Common myeloid progenitor, CD34-positive (primary cell): ENCODE measurements at regions not wholly inside any gene's neighbourhood (a gene's known extent, or its start where the extent isn't known, plus 50 kb on each side); places are given as distances from the start of the nearest gene placed in this dataset.

Experiments used
- CTCF ChIA-PET: fragments of 350-600 bp; sonication (Branson Sonifier 250); formaldehyde crosslinking; loops from one replicate; lab custom pipeline; 2021; ENCODE audit warnings: antibody characterized with exemption; lab: Charles Lee
- POLR2A ChIA-PET: fragments of 350-600 bp; sonication (Branson Sonifier 250); formaldehyde crosslinking; loops from one replicate; lab custom pipeline; 2021; ENCODE audit warnings: antibody characterized with exemption; lab: Charles Lee
- DNase-seq, 3 donors: peaks; one replicate each; pipeline versions ENCODE4 v3.0.0 to v3.0.0-alpha.2; 2013
- H3K27ac ChIP-seq, 2 experiments: 1 replicate in 1 of 2; 2 replicates in 1 of 2; pipeline ENCODE4 v1.7.0; 2013; ENCODE audit warnings: inconsistent platforms in 2 of 2, low read length in 2 of 2, mild to moderate bottlenecking in 2 of 2, low read depth in 1 of 2, moderate library complexity in 1 of 2; ENCODE audit not compliant: severe bottlenecking in 2 of 2, insufficient read depth in 1 of 2, poor library complexity in 1 of 2
- H3K27me3 ChIP-seq, 5 experiments: replicated peaks in 2 of 5; 1 replicate in 3 of 5; 2 replicates in 2 of 5; pipeline versions ENCODE4 v1.6.1 to v1.7.0; 2013; ENCODE audit warnings: low read length in 4 of 5, mild to moderate bottlenecking in 2 of 5, moderate library complexity in 2 of 5, inconsistent platforms in 1 of 5; ENCODE audit not compliant: insufficient read depth in 5 of 5, control insufficient read depth in 4 of 5
- H3K36me3 ChIP-seq, 4 experiments: 1 replicate in 2 of 4; 2 replicates in 2 of 4; pipeline versions ENCODE4 v1.6.1 to v1.7.0; 2013; ENCODE audit warnings: low read length in 3 of 4, control low read depth in 1 of 4, mild to moderate bottlenecking in 1 of 4; ENCODE audit not compliant: control insufficient read depth in 4 of 4, insufficient read depth in 4 of 4
- H3K4me1 ChIP-seq, 4 experiments: 1 replicate in 3 of 4; 2 replicates in 1 of 4; pipeline versions ENCODE4 v1.6.1 to v1.7.1; 2013; ENCODE audit warnings: low read length in 3 of 4, mild to moderate bottlenecking in 3 of 4, control low read depth in 1 of 4, inconsistent platforms in 1 of 4, moderate library complexity in 1 of 4; ENCODE audit not compliant: control insufficient read depth in 4 of 4, insufficient read depth in 4 of 4; ENCODE audit errors: control extremely low read depth in 1 of 4
- H3K4me3 ChIP-seq, 7 experiments: 1 replicate in 4 of 7; 2 replicates in 3 of 7; pipeline versions ENCODE4 v1.5.1 to v1.7.0; 2013; ENCODE audit warnings: mild to moderate bottlenecking in 7 of 7, low read length in 6 of 7, moderate library complexity in 6 of 7, inconsistent platforms in 2 of 7, low read depth in 2 of 7, control low read depth in 1 of 7; ENCODE audit not compliant: insufficient read depth in 4 of 7, control insufficient read depth in 1 of 7; ENCODE audit errors: extremely low read depth in 1 of 7
- H3K9me3 ChIP-seq, 5 experiments: 1 replicate in 4 of 5; 2 replicates in 1 of 5; pipeline versions ENCODE4 v1.6.1 to v1.7.1; 2013; ENCODE audit warnings: low read length in 4 of 5, mild to moderate bottlenecking in 2 of 5, inconsistent platforms in 1 of 5, low read depth in 1 of 5, moderate library complexity in 1 of 5; ENCODE audit not compliant: control insufficient read depth in 4 of 5, insufficient read depth in 2 of 5; ENCODE audit errors: control extremely low read depth in 1 of 5
- WGBS: methylation state at CpG from one replicate; pipeline ENCODE4 v1.1.5; 2013; ENCODE audit not compliant: insufficient coverage; 5-methylcytosine and 5-hydroxymethylcytosine counted together

GRCh38 chr4:123755655-123756054 lies 359.1 kb downstream of the SPRY1 start:
- WGBS, result 100% methylated on average over 2 of the region's 2 CpGs
- Histone ChIP-seq H3K27ac (no peak overlapping the region), H3K4me1 (no peaks in the 10 kb centered on the region), H3K36me3 (no peaks in the 10 kb centered on the region), H3K4me3 (no peak overlapping the region), H3K27me3 (no peaks in the 10 kb centered on the region), H3K9me3 (no peaks in the 10 kb centered on the region)
- no peak for DNase-seq
- ChIA-PET POLR2A (no interaction called here), CTCF (interaction anchor here (0.9 kb wide), 1 partner anchor 17 kb away, joined by 3 read pairs; no protein-coding TSS in a partner anchor)

DNA sequence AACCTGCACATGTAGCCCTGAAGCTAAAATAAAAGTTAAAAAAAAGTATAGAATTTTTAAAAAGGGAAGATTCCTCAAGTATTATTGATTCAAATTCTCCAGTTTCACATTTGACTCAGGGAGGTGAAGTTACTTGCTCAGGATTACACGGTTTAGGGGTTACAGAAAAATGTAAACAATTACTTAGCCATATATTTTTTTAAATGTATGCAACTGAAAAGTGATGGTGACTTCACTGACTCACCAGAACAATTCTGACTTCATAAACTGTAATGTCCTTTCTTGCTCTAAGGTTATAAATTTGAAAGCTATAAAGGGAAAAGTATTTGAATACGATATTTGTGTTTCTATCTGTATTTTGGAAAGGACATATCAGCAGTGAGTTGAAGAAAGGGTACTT lies 371.2 kb downstream of the SPRY1 start:
- WGBS, result 94% methylated on average over 1 of the region's 2 CpGs
- CTCF ChIA-PET, result no interaction called here

DNA sequence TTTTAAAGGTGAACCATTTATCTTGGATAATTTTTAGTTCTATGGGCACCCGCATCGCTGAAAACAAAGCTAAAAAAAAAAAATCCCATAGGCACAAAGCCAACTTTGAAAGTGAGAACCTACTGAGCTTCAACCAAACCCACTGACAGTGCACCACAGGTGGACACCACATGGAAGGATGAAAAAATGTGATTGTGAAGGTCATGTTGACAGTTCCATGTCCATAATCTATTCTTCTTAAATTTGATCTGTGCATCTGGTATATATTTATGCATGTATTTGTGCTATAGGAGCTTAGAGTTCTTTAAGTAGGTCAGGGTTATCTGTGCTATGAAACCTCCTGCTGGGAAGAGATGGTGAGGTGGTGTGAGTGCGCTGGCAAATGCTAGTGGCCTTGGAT lies 374.3 kb downstream of the SPRY1 start:
- H3K4me1 ChIP-seq, result no peaks in the 10 kb centered on the region
- DNase-seq, result no peak
- no peaks in the 10 kb centered on the region for H3K36me3 ChIP-seq
- WGBS, result 89% methylated on average over 1 of the region's 3 CpGs
- H3K9me3 ChIP-seq, result no peaks in the 10 kb centered on the region
- no peak overlapping the region for H3K27ac ChIP-seq
- POLR2A ChIA-PET, result no interaction called here
- CTCF ChIA-PET, result no interaction called here
- no peak overlapping the region for H3K4me3 ChIP-seq
- no peaks in the 10 kb centered on the region for H3K27me3 ChIP-seq

More for the DNA sequence above, 371.2 kb downstream of the SPRY1 start:
- Histone ChIP-seq H3K4me1 (no peaks in the 10 kb centered on the region), H3K27me3 (no peaks in the 10 kb centered on the region), H3K9me3 (no peaks in the 10 kb centered on the region), H3K4me3 (no peak overlapping the region), H3K36me3 (no peaks in the 10 kb centered on the region), H3K27ac (no peak overlapping the region)
- POLR2A ChIA-PET, result no interaction called here
- DNase-seq, result no peak

- H3K4me1 ChIP-seq, result no peaks in the 10 kb centered on the region
- DNase-seq, result no peak
- no CpG with 5 or more reads among the region's 1 CpG for WGBS
- no peak overlapping the region for H3K27ac ChIP-seq
- H3K9me3 ChIP-seq, result no peaks in the 10 kb centered on the region
- H3K4me3 ChIP-seq, result no peak overlapping the region
- H3K27me3 ChIP-seq, result no peaks in the 10 kb centered on the region
- H3K36me3 ChIP-seq, result no peaks in the 10 kb centered on the region
- POLR2A ChIA-PET, result no interaction called here
- CTCF ChIA-PET, result interaction anchor here (0.5 to 1.2 kb wide), 2 partner anchors 337 to 542 kb away, joined by 3 read pairs; no protein-coding TSS in a partner anchor
Measured at GRCh38 chr4:123776267-123776666, 379.7 kb downstream of the SPRY1 start.

GRCh38 chr4:123777373-123777772 lies 380.8 kb downstream of the SPRY1 start:
- no peaks in the 10 kb centered on the region for H3K27me3 ChIP-seq
- no peaks in the 10 kb centered on the region for H3K9me3 ChIP-seq
- no peaks in the 10 kb centered on the region for H3K36me3 ChIP-seq
- 89% methylated on average over 1 of the region's 1 CpG for WGBS
- no peak overlapping the region for H3K27ac ChIP-seq
- DNase-seq, result no peak
- POLR2A ChIA-PET, result no interaction called here
- CTCF ChIA-PET, result interaction anchor here (0.6 to 1.6 kb wide), 2 partner anchors 11 to 34 kb away, joined by 3 to 5 read pairs; no protein-coding TSS in a partner anchor
- H3K4me3 ChIP-seq, result no peak overlapping the region
- H3K4me1 ChIP-seq, result no peaks in the 10 kb centered on the region

DNA sequence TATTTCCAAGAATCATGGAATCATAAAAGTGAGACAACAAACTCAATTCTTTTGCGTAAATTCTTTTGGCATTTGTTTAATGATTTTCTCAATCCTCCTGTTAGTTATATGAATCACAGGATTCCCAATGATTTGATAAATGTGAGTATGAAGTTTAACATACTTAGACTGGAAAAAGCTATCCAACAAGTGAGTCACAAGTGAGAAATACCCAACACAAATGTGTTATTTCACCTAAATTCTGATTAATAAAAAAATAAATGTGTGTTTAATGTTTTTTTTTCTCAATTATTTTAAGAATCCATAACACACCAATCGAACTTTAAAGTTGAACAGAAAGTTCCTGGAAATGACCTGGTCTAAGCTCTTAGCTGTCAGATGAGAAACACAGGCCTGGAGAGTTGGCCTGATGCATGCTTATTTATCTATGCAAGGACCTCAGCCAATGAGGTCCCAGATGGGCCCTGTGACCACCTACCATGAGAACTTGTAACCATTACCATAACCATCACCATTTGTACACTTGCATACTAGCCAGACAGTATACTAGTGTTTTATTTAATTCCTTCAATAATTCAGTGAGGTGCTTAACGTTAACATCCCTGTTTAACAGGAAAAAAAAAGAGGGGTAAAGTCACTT lies 386.7 kb downstream of the SPRY1 start:
- Histone ChIP-seq H3K27me3 (no peaks in the 10 kb centered on the region), H3K4me1 (no peaks in the 10 kb centered on the region), H3K9me3 (no peaks in the 10 kb centered on the region), H3K27ac (no peak overlapping the region), H3K4me3 (no peak overlapping the region), H3K36me3 (no peaks in the 10 kb centered on the region)
- ChIA-PET CTCF (no interaction called here), POLR2A (no interaction called here)
- DNase-seq, result no peak
- no CpG with 5 or more reads among the region's 3 CpGs for WGBS

- Histone ChIP-seq H3K9me3 (no peaks in the 10 kb centered on the region), H3K4me1 (no peaks in the 10 kb centered on the region), H3K27me3 (no peaks in the 10 kb centered on the region), H3K36me3 (no peaks in the 10 kb centered on the region), H3K27ac (no peak overlapping the region), H3K4me3 (no peak overlapping the region)
- ChIA-PET POLR2A (no interaction called here), CTCF (no interaction called here)
- no peak for DNase-seq
Measured at GRCh38 chr4:123783921-123784320, 387.3 kb downstream of the SPRY1 start.
